IMR-90 (cell line): ENCODE measurements at regions not wholly inside any gene's neighbourhood (a gene's known extent, or its start where the extent isn't known, plus 50 kb on each side); places are given as distances from the start of the nearest gene placed in this dataset.

Source experiments
- ATAC-seq: fragments of 200-7000 bp; cut with Tn5 transposase; 2 replicates; pipeline ENCODE4 v1.9.1; 2020; ENCODE audit warnings: low read depth, mild to moderate bottlenecking, moderate library complexity
- BruUV-seq: library from RNA; stranded (reverse); fragments of 400-500 nt; replicated peaks from 2 replicates; lab custom pipeline; 2021; lab: Mats Ljungman, UMichigan
- CTCF ChIA-PET: fragments of 300-600 bp; formaldehyde crosslinking; extraction: SDS; loops from one replicate; lab custom pipeline; 2021; ENCODE audit warnings: antibody characterized with exemption; lab: Yijun Ruan, JAX
- POLR2A ChIA-PET: fragments of 300-600 bp; sonication (Branson Sonifier 250); formaldehyde crosslinking; loops from one replicate; lab custom pipeline; 2022; ENCODE audit warnings: antibody characterized with exemption; ENCODE audit not compliant: unreplicated experiment; lab: Charles Lee
- DNase-seq: peaks from one replicate; pipeline ENCODE4 v3.0.0; 2013
- H2AFZ ChIP-seq: replicated peaks from 2 replicates; pipeline ENCODE3; 2013; ENCODE audit warnings: low read length, mild to moderate bottlenecking; ENCODE audit not compliant: poor library complexity
- H2AK5ac ChIP-seq: 2 replicates; pipeline ENCODE4 v1.6.1; 2013; ENCODE audit warnings: low read depth, low read length, inconsistent platforms
- H2AK9ac ChIP-seq: replicated peaks from 2 replicates; pipeline ENCODE3; 2013; ENCODE audit warnings: mild to moderate bottlenecking, low read depth, low read length, moderate library complexity; ENCODE audit not compliant: poor library complexity
- H2BK120ac ChIP-seq: 2 replicates; pipeline ENCODE4 v1.6.1; 2013; ENCODE audit warnings: low read depth, low read length, inconsistent platforms
- H2BK15ac ChIP-seq: 3 replicates; pipeline ENCODE4 v1.6.1; 2013; ENCODE audit warnings: low read depth, low read length, inconsistent platforms
- H2BK20ac ChIP-seq: 2 replicates; pipeline ENCODE4 v1.6.1; 2013; ENCODE audit warnings: low read depth, mild to moderate bottlenecking, inconsistent platforms, low read length, moderate library complexity
- H2BK5ac ChIP-seq: 2 replicates; pipeline ENCODE4 v1.6.1; 2013; ENCODE audit warnings: mild to moderate bottlenecking, low read depth, low read length, inconsistent platforms; ENCODE audit not compliant: poor library complexity, severe bottlenecking
- H3K14ac ChIP-seq: replicated peaks from 2 replicates; pipeline ENCODE4 v1.6.1; 2013; ENCODE audit warnings: low read depth, low read length, inconsistent platforms
- H3K18ac ChIP-seq: 2 replicates; pipeline ENCODE4 v1.6.1; 2013; ENCODE audit warnings: low read depth, low read length, control low read depth
- H3K23ac ChIP-seq: 2 replicates; pipeline ENCODE4 v1.6.1; 2013; ENCODE audit warnings: low read depth, low read length, inconsistent platforms
- H3K27ac ChIP-seq: 2 replicates; pipeline ENCODE4 v1.5.1; 2013; ENCODE audit warnings: mild to moderate bottlenecking, control low read depth, low read length; ENCODE audit not compliant: insufficient read depth
- H3K27me3 ChIP-seq: 2 replicates; pipeline ENCODE4 v1.6.1; 2013; ENCODE audit warnings: low read length; ENCODE audit not compliant: control insufficient read depth, insufficient read depth
- H3K36me3 ChIP-seq: 2 replicates; pipeline ENCODE4 v1.6.1; 2013; ENCODE audit warnings: low read length, mixed read lengths; ENCODE audit not compliant: control insufficient read depth, insufficient read depth
- H3K4ac ChIP-seq: 2 replicates; pipeline ENCODE4 v1.6.1; 2013; ENCODE audit warnings: low read depth, low read length, inconsistent platforms
- H3K4me1 ChIP-seq: 2 replicates; pipeline ENCODE4 v1.6.1; 2013; ENCODE audit warnings: low read length, mixed read lengths; ENCODE audit not compliant: control insufficient read depth, insufficient read depth
- H3K4me2 ChIP-seq: 2 replicates; pipeline ENCODE4 v1.6.1; 2013; ENCODE audit warnings: low read depth, mild to moderate bottlenecking, control low read depth, low read length, moderate library complexity
- H3K4me3 ChIP-seq: 2 replicates; pipeline ENCODE4 v1.5.1; 2013; ENCODE audit warnings: low read depth, mild to moderate bottlenecking, control low read depth, low read length, moderate library complexity; ENCODE audit not compliant: insufficient read depth
- H3K56ac ChIP-seq: 2 replicates; pipeline ENCODE4 v1.6.1; 2013; ENCODE audit warnings: low read length, inconsistent platforms; ENCODE audit not compliant: insufficient read depth; ENCODE audit errors: extremely low read depth
- H3K79me1 ChIP-seq, 2 experiments: 2 replicates each; pipeline ENCODE4 v1.6.1; 2013; ENCODE audit warnings: low read length in 2 of 2, inconsistent platforms in 1 of 2, low read depth in 1 of 2
- H3K9ac ChIP-seq: 2 replicates; pipeline ENCODE4 v1.6.1; 2013; ENCODE audit warnings: low read depth, low read length, control low read depth
- H3K9me1 ChIP-seq: 2 replicates; pipeline ENCODE4 v1.6.1; 2013; ENCODE audit warnings: low read length, inconsistent platforms; ENCODE audit not compliant: insufficient read depth
- H3K9me3 ChIP-seq: 2 replicates; pipeline ENCODE4 v1.6.1; 2013; ENCODE audit warnings: low read length; ENCODE audit not compliant: control insufficient read depth, insufficient read depth
- H4K20me1 ChIP-seq: 2 replicates; pipeline ENCODE4 v1.6.1; 2013; ENCODE audit warnings: low read length, inconsistent platforms; ENCODE audit not compliant: insufficient read depth
- H4K5ac ChIP-seq: 2 replicates; pipeline ENCODE4 v1.6.1; 2013; ENCODE audit warnings: mild to moderate bottlenecking, low read depth, low read length, control low read depth
- H4K8ac ChIP-seq, 2 experiments: 2 replicates each; pipeline ENCODE4 v1.6.1; 2013; ENCODE audit warnings: low read depth in 2 of 2, low read length in 2 of 2, control low read depth in 1 of 2, inconsistent platforms in 1 of 2
- H4K91ac ChIP-seq: 2 replicates; pipeline ENCODE4 v1.6.1; 2013; ENCODE audit warnings: low read depth, low read length, inconsistent platforms; ENCODE audit not compliant: insufficient read depth
- BHLHE40 ChIP-seq: fragments of 150-350 bp; IDR thresholded peaks from 2 replicates; pipeline ENCODE4 v1.6.1; 2016; ENCODE audit warnings: mild to moderate bottlenecking, low read depth, low read length
- CHD1 ChIP-seq: IDR thresholded peaks from 2 replicates; pipeline ENCODE4 v1.6.1; 2012; ENCODE audit warnings: low read depth, low read length, improper control_type of control experiment
- ELK1 ChIP-seq: fragments of 150-350 bp; IDR thresholded peaks from 2 replicates; pipeline ENCODE4 v1.6.1; 2016; ENCODE audit warnings: low read depth, mild to moderate bottlenecking, low read length, moderate library complexity, borderline replicate concordance
- FOS ChIP-seq: fragments of 150-350 bp; IDR thresholded peaks from 2 replicates; pipeline ENCODE4 v1.6.1; 2016; ENCODE audit warnings: low read depth, low read length
- MAFK ChIP-seq: IDR thresholded peaks from 2 replicates; pipeline ENCODE4 v1.6.1; 2012; ENCODE audit warnings: low read depth, low read length, improper control_type of control experiment
- MAZ ChIP-seq: IDR thresholded peaks from 2 replicates; pipeline ENCODE4 v1.6.1; 2012; ENCODE audit warnings: low read depth, mild to moderate bottlenecking, low read length, improper control_type of control experiment, moderate library complexity, borderline replicate concordance
- MXI1 ChIP-seq: IDR thresholded peaks from 2 replicates; pipeline ENCODE4 v1.6.1; 2012; ENCODE audit warnings: low read depth, mild to moderate bottlenecking, low read length, moderate library complexity, borderline replicate concordance
- NFE2L2 ChIP-seq: fragments of 150-350 bp; IDR thresholded peaks from 2 replicates; pipeline ENCODE4 v1.6.1; 2016; ENCODE audit warnings: low read depth, mild to moderate bottlenecking, low read length
- RAD21 ChIP-seq: IDR thresholded peaks from 2 replicates; pipeline ENCODE4 v1.6.1; 2012; ENCODE audit warnings: low read length, improper control_type of control experiment
- RCOR1 ChIP-seq: IDR thresholded peaks from 2 replicates; pipeline ENCODE4 v1.6.1; 2012; ENCODE audit warnings: mild to moderate bottlenecking, low read length, improper control_type of control experiment; ENCODE audit not compliant: insufficient replicate concordance
- SMC3 ChIP-seq: fragments of 150-350 bp; IDR thresholded peaks from 2 replicates; pipeline ENCODE4 v1.6.1; 2016; ENCODE audit warnings: low read depth, mild to moderate bottlenecking, antibody characterized with exemption, low read length, moderate library complexity
- USF2 ChIP-seq: fragments of 150-350 bp; IDR thresholded peaks from 2 replicates; pipeline ENCODE4 v1.6.1; 2017; ENCODE audit warnings: mild to moderate bottlenecking, antibody characterized with exemption, low read length, low read depth
- WGBS, 2 experiments: methylation state at CpG; one replicate each; pipeline versions ENCODE4 v1.1.5 to v1.1.7; 2013; ENCODE audit warnings: missing lambda C conversion rate in 2 of 2; ENCODE audit not compliant: insufficient read length in 1 of 2; ENCODE audit errors: extremely low coverage in 2 of 2; 5-methylcytosine and 5-hydroxymethylcytosine counted together
- dilution Hi-C: fragments of 300-500 bp; cut with HindIII; formaldehyde crosslinking; loops from one replicate; pipeline ENCODE4 v1.14.3; 2018; ENCODE audit warnings: low sequenced_read_pairs; ENCODE audit not compliant: unreplicated experiment
- in situ Hi-C: fragments of 300-500 bp; cut with MboI; formaldehyde crosslinking; loops from 3 replicates; pipeline ENCODE4 v1.14.3; 2019; ENCODE audit warnings: low sequenced_read_pairs, inconsistent platforms, mixed read lengths
- intact Hi-C: fragments of 100-400 bp; cut with micrococcal nuclease; formaldehyde crosslinking; loops from 2 replicates; pipeline ENCODE4 v1.10.0; 2022

DNA sequence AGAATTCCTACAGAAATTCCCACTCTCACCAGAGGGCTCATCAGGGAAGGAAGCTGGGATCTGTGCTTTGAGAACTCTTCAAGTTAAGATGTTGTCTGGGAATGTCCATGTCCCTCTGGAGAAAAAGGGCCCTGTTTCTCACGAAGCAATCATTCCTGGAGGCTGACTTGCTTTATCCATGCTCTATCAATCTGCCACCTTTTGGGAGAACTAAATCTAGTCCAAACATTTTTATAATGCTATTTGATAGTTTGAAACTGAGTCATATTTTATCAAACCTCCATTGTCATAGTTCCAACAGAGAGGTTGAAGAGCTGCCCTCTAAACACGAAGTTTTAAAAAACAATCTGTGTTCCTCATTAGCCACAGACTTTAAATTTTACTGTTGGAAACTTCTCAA is 219.2 kb downstream of the MTX2 start:
- no peak overlapping the region for H4K91ac ChIP-seq
- CTCF ChIA-PET = no interaction called here

More for the DNA sequence above, 219.2 kb downstream of the MTX2 start:
- Histone ChIP-seq H2BK15ac (no peak overlapping the region), H3K27ac (no peak overlapping the region), H2BK5ac (no peak overlapping the region), H3K4me3 (no peak overlapping the region), H2BK20ac (no peak overlapping the region), H3K9me1 (no peaks in the 10 kb centered on the region), H3K56ac (no peak overlapping the region), H3K23ac (no peak overlapping the region), H3K9ac (no peak overlapping the region), H4K20me1 (no peaks in the 10 kb centered on the region), H3K9me3 (no peaks in the 10 kb centered on the region), H3K4me1 (no peaks in the 10 kb centered on the region), H3K4ac (no peak overlapping the region), H2AFZ (no peak overlapping the region), H3K4me2 (no peak overlapping the region), H4K5ac (no peak overlapping the region), H3K14ac (no peak overlapping the region), H3K18ac (no peak overlapping the region), H2AK9ac (no peak overlapping the region), H3K79me1 (no peaks in the 10 kb centered on the region), H2AK5ac (no peak overlapping the region), H3K36me3 (no peaks in the 10 kb centered on the region), H3K27me3 (peaks cover 12% of the 10 kb centered on the region), H2BK120ac (no peak overlapping the region), H4K8ac (no peak overlapping the region)
- ATAC-seq (no peak), DNase-seq (no peak)
- in situ Hi-C loops (no loop called here), dilution Hi-C loops (no loop called here), intact Hi-C loops (no loop called here)
- BruUV-seq = no TSS peak
- TF ChIP-seq NFE2L2 (no peak), BHLHE40 (no peak), MXI1 (no peak), RCOR1 (no peak), MAZ (no peak), SMC3 (no peak), ELK1 (no peak), USF2 (no peak), RAD21 (no peak), CHD1 (no peak), FOS (no peak), MAFK (no peak)
- WGBS, 2 experiments = no CpG with 5 or more reads among the region's 2 CpGs
- POLR2A ChIA-PET = no interaction called here
